ENCODE measurements at regions not wholly inside any gene's neighbourhood (a gene's known extent, or its start where the extent isn't known, plus 50 kb on each side); places are given as distances from the start of the nearest gene placed in this dataset.

GRCh38 chr7:98470485-98471240 lies 69.8 kb upstream of the BAIAP2L1 start:
- H2BK12ac ChIP-seq (ENCODE audit: low read depth, low read length), result no peak overlapping the region
- DNase-seq (ENCODE audit: low read depth in 1 of 2, low spot score in 2 of 2) (peak; percentile 49 to 98), FAIRE-seq (no peak)
- H3K36me3 ChIP-seq (ENCODE audit: control insufficient read depth in 2 of 4, insufficient read depth in 4 of 4, low read length in 3 of 4), result no peaks in the 10 kb centered on the region
- H2BK5ac ChIP-seq (ENCODE audit: low read depth, low read length), result no peak overlapping the region
- H4K91ac ChIP-seq (replicated peaks; ENCODE audit: insufficient read length, low read length), result no peak overlapping the region
- no peak overlapping the region for H3K56ac ChIP-seq (replicated peaks; ENCODE audit: insufficient read length, low read depth, low read length)
- peak overlapping the region; percentile 24; the same call in 1 of the 2 replicates for H3K18ac ChIP-seq (ENCODE audit: extremely low read depth, low read length)
- no peaks in the 10 kb centered on the region for H4K20me1 ChIP-seq (replicated peaks in 1 of 2; ENCODE audit: control insufficient read depth in 1 of 2, insufficient read depth in 2 of 2, low read length in 2 of 2)
- no peak overlapping the region for H2AK5ac ChIP-seq (ENCODE audit: low read depth, low read length)
- 0 out of 4 replicates have a peak, but pooled peaks cover 0 to 6% of the 10 kb centered on the region in 2 experiments for H3K9me3 ChIP-seq (ENCODE audit: insufficient read depth in 2 of 2, low read depth in 1 of 2, low read length in 1 of 2)
- peaks cover 0 to 6% (median 3%) of the 10 kb centered on the region in 4 experiments; a peak in 4 of 7 replicates for H3K27me3 ChIP-seq (replicated peaks in 1 of 4; ENCODE audit: control insufficient read depth in 3 of 4, extremely low read depth in 1 of 4, insufficient read depth in 3 of 4, low read length in 3 of 4)
- peak overlapping the region; percentile 31; the same call in 1 of the 2 replicates for H2BK15ac ChIP-seq (ENCODE audit: low read length)
- H3K4me1 ChIP-seq (replicated peaks in 1 of 4; ENCODE audit: control insufficient read depth in 3 of 4, insufficient read depth in 4 of 4, low read length in 3 of 4), result peaks cover 0 to 5% (median 2%) of the 10 kb centered on the region in 4 experiments; a peak in 3 of 7 replicates
- no peak overlapping the region for H4K5ac ChIP-seq (ENCODE audit: insufficient read length, low read depth, low read length)
- no peak overlapping the region for H2BK120ac ChIP-seq (replicated peaks; ENCODE audit: low read depth, low read length)
- H3K4ac ChIP-seq (replicated peaks; ENCODE audit: insufficient read length, low read depth, low read length), result no peak overlapping the region
- H3K79me2 ChIP-seq (ENCODE audit: control insufficient read depth in 1 of 2, insufficient read depth in 2 of 2, low read length in 2 of 2), result no peaks in the 10 kb centered on the region
- CTCF ChIA-PET (ENCODE audit: partially characterized antibody), result interaction anchor here (1.2 to 1.5 kb wide), 3 partner anchors 13 to 372 kb away, joined by 3 to 5 read pairs (median 3); partner anchors contain the start of gene NPTX2
- H3K4me2 ChIP-seq (ENCODE audit: insufficient read depth in 1 of 2, low read depth in 2 of 2, low read length in 2 of 2), result peak overlapping the region; percentile 56 to 68
- no peak overlapping the region; a peak in 2 of 7 replicates for H3K9ac ChIP-seq (replicated peaks in 1 of 4; ENCODE audit: extremely low read depth in 1 of 4, low read depth in 3 of 4, low read length in 3 of 4)
- no peak overlapping the region for H4K8ac ChIP-seq (ENCODE audit: extremely low read depth, insufficient read depth, low read length)
- POLR2A ChIA-PET (ENCODE audit: partially characterized antibody), result no interaction called here
- no peaks in the 10 kb centered on the region for H3K79me1 ChIP-seq (ENCODE audit: low read depth, low read length)
- peaks cover 3% of the 10 kb centered on the region; the same call in 1 of the 2 replicates for H3K23me2 ChIP-seq (ENCODE audit: low read depth, low read length)
- WGBS, 2 experiments (ENCODE audit: extremely low coverage in 1 of 2, insufficient coverage in 1 of 2, insufficient read length in 1 of 2, insufficient replicate concordance in 2 of 2, low coverage in 1 of 2, low lambda C conversion rate in 2 of 2, missing lambda C conversion rate in 1 of 2), result 11% methylated on average over 35 of the region's 48 CpGs; no CpG with 5 or more reads in 1 of the 2 experiments
- no peak overlapping the region for H2BK20ac ChIP-seq (ENCODE audit: low read length)
- H3K14ac ChIP-seq (ENCODE audit: insufficient read length), result no peak overlapping the region
- H3K4me3 ChIP-seq (ENCODE audit: extremely low read depth in 1 of 4, insufficient read depth in 2 of 4, low read depth in 3 of 4, low read length in 4 of 4), result peak overlapping the region; percentile 36 to 66 (median 46)
- no peak overlapping the region for H3K27ac ChIP-seq (ENCODE audit: low read depth, low read length)
- H3K23ac ChIP-seq (ENCODE audit: insufficient read length), result no peak overlapping the region
- H2AFZ ChIP-seq (ENCODE audit: low read length), result peak overlapping the region; percentile 56; the same call in 1 of the 2 replicates
- TF ChIP-seq MAFK (IDR thresholded peaks at IDR 0.05; ENCODE audit: low read depth, low read length) (no peak), BCL11A (IDR thresholded peaks at IDR 0.05; ENCODE audit: low read depth in 2 of 2, low read length in 2 of 2) (no peak), RBBP5 (IDR thresholded peaks at IDR 0.05; ENCODE audit: borderline replicate concordance, low read depth, low read length) (no peak), SUZ12 (IDR thresholded peaks at IDR 0.05; ENCODE audit: low read length) (no peak), GABPA (IDR thresholded peaks at IDR 0.05; ENCODE audit: borderline replicate concordance, insufficient read depth, low read length) (no peak), POLR2AphosphoS5 (IDR thresholded peaks at IDR 0.05; ENCODE audit: low read depth, low read length) (no peak), EP300 (IDR thresholded peaks at IDR 0.05; ENCODE audit: borderline replicate concordance in 1 of 2, low read depth in 2 of 2, low read length in 2 of 2) (no peak), MAX (IDR thresholded peaks at IDR 0.05) (peak; percentile 99), TBP (IDR thresholded peaks at IDR 0.05; ENCODE audit: low read depth, low read length) (no peak), E2F6 (IDR thresholded peaks at IDR 0.05) (peak; percentile 100), KDM4A (IDR thresholded peaks at IDR 0.05; ENCODE audit: low read depth, low read length, severe bottlenecking) (peak; percentile 39)
